Left kidney (tissue), 1 donor: ENCODE measurements at regions not wholly inside any gene's neighbourhood (a gene's known extent, or its start where the extent isn't known, plus 50 kb on each side); places are given as distances from the start of the nearest gene placed in this dataset.
"Not testable (repeated sequence)": the region's sequence is repeated elsewhere in the genome, so short reads cannot be mapped to it uniquely, and the experiment has no call there.

Source experiments
- DNase-seq: peaks from one replicate; pipeline ENCODE4 v3.0.0-alpha.2; 2013

DNA sequence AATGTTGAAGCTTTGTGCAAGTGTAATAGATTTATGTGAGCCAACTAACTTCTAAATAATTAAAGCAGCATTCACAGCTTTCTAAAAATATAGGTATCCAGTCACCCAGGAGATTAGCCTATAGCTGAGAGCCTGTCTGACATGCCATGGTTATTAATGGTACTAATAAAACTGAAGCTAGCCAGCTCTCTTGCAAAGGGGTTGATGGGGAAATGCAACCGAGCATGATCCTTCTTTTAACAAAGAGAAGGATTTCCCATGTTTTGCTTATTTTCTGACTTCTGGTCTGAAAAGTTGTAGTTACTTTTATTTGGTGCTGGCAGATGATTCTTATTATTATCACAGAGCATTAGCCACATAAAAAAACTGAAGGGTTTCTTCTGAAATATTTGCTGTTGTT lies 488.7 kb upstream of the CYLC2 start:
- peak; percentile 52 for DNase-seq

DNA sequence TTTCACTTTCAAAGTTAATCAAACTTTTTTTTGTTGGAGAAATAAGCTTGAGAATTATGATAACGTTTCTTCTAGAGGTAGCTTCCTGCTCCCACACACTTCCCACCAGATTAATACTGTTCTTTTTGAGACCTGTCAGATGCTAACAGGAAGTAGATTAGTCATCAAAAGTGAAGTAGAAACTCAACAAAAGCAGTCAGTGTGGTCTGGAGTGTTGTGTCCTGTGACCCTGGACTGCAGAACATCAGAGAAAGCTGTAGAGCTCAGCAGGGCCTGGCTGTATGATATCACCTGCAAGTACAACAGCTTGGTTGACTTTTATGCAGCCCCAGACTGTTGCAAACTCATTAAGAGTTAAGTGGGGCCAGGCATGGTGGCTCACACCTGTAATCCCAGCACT lies 495.7 kb upstream of the CYLC2 start:
- DNase-seq: no peak

DNA sequence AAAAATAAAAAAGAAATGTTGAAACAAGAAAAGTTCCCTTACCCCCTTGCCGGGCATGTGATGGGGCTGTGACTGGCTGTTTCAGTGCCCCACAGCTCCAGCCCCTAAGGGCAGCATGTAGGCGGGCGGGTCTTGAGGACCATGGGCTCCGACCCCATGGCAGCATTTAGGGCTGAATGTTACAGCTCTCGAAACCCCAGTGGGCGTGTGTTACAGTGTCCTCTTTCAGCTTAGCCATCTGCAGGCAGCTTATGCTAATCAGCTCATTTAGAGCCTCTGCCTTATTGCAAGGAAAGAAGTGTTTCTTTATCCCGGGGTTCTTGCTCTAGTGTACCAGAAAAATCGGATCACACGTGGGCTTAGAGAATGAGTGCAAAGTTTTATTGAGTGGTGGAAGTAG lies 497.4 kb upstream of the CYLC2 start:
- no peak for DNase-seq

DNA sequence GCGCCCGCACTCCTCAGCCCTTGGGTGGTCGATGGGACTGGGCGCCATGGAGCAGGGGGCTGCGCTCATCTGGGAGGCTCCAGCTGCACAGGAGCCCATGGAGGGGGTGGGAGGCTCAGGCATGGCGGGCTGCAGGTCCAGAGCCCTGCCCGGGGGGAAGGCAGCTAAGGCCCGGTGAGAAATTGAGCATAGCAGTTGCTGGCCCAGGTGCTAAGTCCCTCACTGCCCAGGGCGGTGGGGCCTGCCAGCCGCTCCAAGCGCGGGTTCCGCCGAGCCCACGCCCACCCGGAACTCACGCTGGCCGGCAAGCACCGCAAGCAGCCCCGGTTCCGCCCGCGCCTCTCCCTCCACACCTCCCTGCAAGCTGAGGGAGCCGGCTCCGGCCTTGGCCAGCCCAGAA lies 508.2 kb upstream of the CYLC2 start:
- not testable (repeated sequence) for DNase-seq

DNA sequence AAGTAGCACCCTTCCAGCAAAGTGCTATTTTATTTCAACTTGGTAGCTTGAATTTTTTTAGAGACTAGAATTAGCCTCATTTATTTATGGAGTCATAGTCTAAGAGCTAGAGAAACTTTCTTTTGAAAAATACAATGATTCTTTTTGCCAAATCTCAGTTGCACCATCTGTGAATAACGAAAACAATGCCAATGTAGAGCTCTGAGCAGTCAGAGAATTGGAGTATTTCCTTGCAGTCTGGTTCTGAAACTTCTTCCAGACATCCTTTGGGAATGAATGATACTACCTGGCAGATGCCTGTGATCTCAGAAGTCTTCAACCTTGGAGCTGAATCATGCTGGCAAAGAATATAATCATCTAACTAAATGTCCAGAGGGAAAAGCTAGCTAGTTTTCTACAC lies 511.5 kb upstream of the CYLC2 start:
- DNase-seq: no peak

DNA sequence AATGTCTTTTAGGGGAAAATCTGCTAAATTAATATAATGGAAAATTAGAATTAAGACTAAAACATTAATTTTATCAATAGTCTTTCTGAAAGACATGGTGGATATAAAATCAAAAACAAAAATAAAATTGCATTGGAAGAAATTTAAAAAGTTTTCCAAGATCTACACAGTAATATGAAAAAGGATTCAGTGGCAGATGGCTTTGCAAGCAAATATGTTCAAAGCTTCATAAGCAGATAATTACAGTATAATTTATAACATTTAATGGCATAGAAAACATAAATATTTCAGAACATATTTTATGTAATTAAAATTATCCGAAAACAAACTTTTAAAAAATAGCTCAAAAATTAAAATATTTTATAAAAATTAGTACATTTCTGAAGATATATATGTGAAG lies 512.4 kb upstream of the CYLC2 start:
- DNase-seq: no peak

DNA sequence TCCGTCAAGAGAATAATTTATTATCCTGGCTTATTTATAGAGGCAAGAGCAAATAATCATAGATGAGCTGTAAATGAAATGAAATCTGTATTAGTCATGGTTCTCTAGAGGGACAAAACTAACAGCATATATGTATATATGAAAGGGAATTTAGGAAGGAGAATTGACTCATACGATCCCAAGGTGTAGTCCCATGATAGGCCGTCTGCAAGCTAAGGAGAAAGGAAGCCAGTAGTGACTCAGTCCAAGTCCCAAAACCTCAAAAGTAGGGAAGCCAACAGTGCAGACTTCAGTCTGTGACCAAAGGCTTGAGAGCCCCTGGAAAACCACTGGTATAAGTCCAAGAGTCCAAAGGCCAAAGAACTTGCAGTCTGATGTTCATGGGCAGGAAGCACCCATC lies 515.9 kb upstream of the CYLC2 start:
- DNase-seq: no peak

DNA sequence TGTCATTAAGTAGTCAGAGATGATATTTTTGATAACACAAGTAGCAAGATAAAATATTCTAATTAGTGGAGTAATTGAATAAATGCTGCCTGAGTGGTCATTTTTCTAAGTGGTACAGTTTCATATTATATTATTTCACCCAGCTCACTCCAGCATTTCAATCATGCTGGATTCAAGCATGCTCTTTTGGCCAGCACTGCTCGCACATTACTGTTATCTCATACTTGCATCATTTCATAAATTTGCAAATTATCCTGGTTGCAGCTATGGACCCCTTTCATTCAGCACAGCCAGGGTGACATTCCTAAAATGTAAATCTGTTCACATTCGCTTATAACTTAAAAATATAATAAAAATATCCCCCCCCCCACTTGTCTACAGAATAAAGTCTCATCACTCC lies 520.8 kb upstream of the CYLC2 start:
- no peak for DNase-seq

DNA sequence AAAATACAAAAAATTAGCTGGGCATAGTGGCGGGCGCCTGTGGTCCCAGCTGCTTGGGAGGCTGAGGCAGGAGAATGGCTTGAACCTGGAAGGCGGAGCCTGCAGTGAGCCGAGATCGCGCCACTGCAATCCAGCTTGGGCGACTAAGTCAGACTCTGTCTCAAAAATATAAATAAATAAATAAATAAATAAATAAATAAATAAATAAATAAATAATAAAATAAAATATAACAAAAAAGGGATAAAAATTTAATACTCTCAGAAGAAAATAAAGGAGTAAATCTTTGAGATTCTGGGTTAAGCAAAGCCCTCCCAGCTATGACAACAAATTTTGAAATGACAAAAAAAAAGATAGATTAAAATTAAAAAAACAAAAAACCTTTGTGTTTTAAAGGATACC lies 525.7 kb upstream of the CYLC2 start:
- DNase-seq: not testable (repeated sequence)

DNA sequence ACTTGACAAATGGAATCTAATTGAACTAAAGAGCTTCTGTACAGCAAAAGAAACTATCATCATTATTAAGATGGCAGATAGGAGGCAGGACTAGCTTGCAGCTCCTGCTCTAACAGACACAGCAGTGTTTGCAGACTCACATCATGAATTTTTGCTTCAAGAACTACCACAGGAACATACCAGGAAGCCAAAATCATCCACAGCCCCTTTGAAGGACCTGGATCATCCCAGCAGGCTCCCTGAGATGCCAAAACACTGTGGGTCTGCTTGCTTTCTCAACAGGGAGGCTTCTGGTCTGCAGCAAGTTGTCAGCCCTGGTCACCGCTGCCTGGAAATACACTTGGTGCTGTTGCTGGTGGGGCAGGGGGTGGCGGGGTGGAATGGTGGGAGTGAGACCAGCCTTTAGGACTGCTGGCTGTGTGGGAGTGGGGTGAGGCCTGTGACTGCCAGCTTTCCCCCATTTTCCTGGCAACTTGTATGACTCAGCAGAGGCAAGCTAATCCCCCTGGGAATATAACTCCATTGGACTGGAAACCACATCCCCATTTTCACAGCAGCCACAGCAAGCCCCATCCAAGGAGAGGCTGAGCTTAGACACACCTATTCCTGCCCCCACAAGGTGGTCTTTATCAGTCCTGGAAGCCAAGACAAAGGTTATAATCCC lies 533.8 kb upstream of the CYLC2 start:
- no peak for DNase-seq

DNA sequence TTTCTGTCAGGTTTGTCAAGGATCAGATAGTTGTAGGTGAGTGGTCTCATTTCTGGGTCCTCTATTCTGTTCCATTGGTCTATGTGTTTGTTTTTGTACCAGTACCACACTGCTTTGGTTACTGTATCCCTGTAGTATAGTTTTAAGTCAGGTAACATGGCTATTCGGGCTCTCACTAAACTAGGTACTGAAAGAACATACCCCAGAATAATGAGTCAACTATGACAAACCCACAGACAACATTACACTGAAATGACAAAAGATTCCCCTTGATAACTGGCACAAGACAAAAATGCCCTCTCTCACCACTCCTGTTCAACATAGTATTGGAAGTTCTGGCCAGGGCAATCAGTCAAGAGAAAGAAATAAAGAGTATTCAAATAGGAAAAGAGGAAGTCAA lies 535.3 kb upstream of the CYLC2 start:
- no peak for DNase-seq

DNA sequence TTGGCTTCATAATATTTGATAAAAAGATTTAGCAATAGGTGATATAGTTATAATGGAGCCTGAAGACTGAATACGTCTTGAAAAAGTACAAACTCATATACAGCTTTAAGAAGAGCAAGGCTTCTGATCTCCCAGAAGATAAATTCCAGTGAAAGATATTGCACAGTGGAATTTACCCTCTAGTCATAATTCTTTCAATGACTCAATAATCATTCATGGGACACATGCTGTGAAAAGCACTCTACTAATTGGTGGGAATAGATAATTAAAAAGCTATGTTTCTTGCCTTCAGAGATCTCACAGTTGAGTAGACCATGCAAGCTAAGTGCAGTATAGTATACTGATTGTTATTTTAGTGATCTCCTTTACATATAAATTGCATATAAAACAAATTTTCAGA lies 538.6 kb upstream of the CYLC2 start:
- DNase-seq: no peak

DNA sequence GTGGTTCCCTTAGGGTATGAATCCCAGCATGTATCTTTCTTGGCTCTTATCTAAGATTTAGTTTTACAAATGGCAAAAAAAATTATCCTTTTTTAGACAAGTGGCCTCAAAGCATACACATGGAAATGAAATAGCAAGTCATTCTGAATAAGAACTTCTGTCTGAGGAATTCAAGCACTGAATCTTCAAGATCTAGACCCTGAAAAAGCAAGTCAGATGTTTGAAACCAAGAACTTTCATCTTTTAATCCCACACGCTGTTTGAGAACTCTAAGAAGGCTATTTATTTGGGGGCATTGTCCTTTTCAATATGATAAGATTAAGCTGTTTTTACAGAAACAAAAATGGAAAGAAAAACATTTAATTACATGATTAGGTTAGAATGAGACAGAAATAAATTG lies 549.2 kb upstream of the CYLC2 start:
- no peak for DNase-seq

DNA sequence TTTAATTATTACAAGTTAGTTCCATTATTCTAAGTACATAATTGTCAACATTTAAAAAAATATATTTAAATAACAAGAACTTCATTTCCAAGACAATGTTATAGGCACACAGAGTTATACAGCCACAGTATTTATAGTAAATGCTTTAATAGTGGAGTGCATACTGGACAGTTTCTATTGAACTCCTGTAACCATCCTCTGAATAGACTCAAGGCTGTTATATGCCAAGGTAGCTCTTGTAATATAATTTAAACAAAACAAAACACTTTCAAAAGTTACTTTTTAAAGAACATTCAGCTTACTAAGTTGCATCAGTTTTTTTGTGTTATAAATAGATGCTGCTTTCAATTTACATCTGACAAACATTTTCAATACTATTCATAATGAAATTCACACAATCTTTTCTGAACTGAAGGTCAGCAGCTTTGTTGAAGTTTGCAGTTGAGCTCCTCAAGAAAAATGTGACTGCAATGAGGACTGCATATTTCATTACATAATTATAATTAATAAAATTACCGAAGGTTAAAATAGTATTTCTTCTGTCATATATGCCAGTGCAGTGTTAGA lies 549.9 kb upstream of the CYLC2 start:
- DNase-seq: no peak

DNA sequence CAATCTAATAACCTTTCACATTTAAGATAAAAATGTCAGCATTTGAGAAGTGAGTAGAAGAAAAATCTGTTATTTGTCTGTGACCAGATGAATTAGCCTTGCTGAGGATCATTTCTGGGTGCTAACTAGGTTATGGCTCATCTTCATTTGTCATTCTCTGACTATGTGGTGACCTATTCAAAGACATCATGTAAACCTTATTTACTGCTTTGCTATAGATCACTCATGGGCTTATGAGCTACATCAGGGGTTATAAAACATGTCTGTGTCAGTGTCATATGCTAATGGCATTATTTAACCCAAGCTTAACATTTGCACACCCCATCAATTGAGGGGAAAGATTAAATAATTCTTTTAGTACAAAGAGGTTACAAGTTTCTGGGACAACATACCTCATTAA lies 555.5 kb upstream of the CYLC2 start:
- no peak for DNase-seq

DNA sequence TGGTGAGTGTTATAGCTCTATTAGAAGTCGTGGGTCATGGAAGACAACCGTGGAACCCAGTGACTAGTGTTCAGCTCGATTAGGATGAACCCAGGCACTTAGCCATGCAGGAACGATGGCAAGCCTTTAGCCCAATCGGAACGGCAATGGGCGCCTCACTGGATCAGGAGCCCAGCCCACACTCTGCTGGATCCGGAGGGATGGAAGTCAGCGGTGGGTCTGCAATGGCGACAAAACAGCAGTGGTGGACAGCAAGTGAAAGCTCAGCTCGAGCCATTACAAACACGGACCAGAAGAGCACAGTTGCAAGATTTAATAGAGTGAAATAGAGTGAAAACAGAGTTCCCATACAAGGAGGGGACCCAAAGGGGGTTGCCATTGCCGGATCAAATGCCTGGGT lies 558.5 kb upstream of the CYLC2 start:
- DNase-seq: not testable (repeated sequence)

DNA sequence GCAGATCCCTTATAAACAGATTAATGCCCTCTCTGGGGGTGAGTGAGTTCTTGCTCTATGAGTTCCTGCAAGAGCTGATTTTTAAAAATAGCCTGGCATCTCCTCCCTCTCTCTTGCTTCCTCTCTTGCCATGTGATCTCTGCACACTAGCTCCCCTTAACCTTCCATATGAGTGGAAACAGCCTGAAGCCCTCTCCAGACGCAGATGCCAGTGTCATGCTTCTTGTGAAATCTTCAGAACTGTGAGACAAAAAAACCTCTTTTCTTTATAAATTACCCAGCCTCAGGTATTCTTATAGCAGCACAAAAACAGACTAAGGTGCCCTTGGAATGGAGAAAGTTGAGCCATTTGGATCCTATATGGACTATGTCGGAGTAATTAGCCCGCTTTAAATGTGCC lies 559.7 kb upstream of the CYLC2 start:
- no peak for DNase-seq

DNA sequence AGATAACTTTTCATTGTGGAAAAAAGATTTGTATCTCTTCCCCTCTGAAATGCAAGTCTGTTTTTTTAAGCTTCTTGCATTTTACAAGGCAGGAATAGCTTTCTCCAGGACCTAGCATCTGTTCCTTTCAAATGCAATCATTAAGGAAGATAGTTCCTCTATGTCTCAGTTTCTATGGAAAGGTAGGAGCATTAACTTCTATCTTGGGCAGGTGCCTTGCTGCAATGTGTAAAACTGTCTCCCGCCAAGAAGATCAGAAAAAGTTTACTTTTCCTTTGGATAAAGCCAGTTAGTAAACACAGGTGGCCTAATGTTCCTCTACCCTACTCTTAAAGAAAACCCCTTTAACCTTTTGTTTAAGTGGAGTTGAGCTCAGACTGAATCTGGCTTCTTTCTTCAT lies 560.6 kb upstream of the CYLC2 start:
- DNase-seq: no peak

DNA sequence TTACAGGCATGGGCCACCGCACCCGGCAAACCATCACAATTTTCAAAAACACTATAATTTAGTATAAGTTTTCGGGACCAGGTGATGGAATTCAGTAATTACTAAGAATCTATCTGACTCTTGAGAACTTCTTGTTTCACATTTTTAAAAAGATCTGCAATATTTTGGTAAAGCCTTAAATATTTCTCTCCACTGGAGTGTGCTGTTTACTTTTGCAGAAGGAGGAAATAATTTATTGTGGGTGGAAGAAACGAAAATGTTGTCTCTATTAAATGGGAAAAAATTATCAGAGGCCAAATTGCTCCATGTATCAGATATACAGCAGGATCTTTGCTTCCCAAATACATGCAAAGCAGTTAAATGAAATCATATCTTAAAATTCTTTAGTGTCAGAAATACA lies 566.8 kb upstream of the CYLC2 start:
- DNase-seq: no peak

DNA sequence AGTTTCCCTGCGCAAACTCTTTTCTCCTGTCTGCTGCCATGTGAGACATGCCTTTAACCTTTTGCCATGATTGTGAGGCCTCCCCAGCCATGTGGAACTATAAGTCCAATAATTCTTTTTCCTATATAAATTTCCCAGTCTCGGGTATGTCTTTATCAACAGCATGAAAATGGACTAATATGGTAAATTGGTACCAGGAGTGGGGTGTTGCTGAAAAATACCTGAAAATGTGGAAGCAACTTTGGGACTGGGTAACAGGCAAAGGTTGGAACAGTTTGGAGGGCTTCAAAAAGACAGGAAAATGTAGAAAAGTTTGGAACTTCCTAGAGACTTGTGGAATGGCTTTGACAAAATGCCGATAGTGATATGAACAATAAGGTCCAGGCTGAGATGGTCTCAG lies 578.9 kb upstream of the CYLC2 start:
- DNase-seq: not testable (repeated sequence)

DNA sequence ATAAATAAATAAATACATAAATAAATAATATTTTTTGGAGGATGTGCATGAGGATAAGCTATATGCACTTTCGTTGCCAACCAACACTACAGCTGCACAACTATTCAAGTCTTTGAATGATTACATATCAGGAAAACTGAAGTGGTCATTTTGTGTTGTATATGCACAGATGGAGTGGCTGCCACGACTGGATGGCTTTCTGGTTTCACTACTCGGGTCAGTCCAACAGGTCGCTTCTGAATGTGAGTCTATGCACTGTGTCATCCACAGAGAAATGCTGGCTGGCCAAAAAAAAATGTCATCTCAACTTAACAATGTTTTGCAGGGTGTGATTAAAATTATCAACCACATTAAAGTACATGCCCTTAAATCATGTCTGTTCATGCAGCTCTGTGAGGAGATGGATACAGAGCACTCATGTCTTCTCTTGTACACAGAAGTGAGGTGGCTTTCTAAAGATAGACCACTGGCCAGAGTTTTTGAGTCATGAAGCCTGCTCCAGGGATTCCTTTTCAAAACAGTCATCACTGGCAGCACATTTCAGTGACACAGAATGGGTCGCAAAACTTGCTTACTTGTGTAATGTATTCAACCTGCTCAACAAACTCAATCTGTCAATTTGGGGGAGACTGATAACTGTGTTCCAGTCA lies 589.8 kb upstream of the CYLC2 start:
- DNase-seq: no peak

DNA sequence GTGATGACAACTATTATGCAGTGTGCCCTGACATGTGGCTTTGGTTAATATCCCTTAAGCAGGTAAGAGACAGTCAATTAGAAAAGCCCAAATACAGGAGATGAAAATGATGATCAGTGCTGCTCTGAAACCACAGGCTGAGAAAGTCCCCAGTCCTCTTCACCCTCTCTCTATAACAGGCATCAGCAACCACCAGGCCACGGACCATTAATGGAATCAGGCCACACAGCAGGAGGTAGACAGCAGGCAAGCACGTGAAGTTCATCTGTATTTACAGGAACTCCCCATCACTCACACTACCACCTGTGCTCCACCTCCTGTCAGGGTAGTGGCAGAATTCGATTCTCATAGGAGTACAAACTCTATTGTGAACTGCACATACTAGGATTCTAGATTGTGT lies 591.6 kb upstream of the CYLC2 start:
- no peak for DNase-seq

DNA sequence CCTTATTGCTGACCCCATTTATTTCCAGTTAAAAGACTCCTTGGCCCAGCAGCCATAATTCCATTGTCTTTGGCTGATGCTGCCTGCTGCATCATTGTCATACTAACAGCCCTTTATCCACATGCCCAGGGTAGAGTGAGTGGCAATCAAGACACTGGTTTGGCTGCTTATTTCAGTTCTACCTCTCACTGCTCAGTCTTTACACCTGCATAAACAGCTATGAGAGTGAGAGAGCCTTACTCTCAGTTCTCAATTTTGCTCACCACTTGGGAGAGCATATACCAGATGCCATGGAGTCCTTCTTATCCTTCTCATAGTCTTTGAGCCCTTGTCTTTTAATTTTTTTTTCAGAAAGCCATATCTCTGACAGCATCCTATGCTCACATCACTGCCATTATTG lies 596.9 kb upstream of the CYLC2 start:
- DNase-seq: no peak

DNA sequence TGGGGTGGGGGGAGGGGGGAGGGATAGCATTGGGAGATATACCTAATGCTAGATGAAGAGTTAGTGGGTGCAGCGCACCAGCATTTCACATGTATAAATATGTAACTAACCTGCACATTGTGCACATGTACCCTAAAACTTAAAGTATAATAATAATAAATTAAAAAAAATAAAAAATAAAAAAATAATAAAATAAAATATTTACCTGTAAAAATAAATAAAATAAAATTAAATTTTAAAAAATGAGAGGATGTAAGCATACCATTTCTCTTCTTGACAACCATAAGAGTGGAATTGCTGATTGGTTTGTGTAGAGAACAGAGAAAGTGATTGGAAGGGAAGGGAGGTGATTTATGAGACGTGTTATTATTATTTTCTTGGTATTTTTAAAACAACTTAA lies 609.5 kb upstream of the CYLC2 start:
- not testable (repeated sequence) for DNase-seq
